ENCODE measurements at regions not wholly inside any gene's neighbourhood (a gene's known extent, or its start where the extent isn't known, plus 50 kb on each side); places are given as distances from the start of the nearest gene placed in this dataset.
"Not testable (repeated sequence)": the region's sequence is repeated elsewhere in the genome, so short reads cannot be mapped to it uniquely, and the experiment has no call there.

DNA sequence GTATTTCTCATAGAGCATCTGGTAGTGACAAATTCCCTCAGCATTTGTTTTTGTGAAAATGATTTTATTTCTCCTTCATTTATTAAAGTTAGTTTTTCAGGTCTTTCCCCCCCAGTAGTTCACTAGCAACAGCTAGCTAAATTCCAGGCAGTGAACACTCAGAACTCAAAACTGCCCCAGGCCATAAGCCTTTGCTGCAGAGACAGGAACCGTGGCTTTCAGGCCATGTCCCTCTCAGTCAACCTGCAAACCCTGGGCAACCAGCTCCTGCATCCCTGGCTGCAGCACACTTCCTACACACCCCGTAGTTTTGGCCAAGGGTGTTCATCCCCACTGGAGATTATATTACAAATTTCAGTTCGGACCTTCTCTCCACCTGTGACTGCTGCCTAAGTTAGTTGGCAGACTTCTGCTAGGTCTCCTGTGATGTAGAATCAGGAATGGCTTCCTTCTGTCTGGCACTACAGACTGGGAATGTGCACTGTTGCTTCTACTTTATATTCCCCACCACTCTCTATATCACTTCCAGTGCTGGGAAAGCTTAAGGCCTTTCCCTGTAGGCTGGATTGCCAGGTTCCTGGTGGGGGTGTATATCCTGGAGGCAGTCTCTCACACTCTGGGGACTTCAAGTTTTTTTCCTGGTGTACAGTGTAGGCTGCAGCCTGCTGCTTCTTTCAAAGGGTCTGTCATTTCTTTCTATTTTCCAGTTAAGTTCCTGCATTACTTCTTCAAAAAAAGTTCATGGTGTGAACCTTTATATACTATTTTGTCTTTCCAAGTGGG lies 924.4 kb upstream of the LRFN5 start:
- Histone ChIP-seq H3K4me2 (ENCODE audit: low read length) (no peak overlapping the region), H3K79me2 (replicated peaks; ENCODE audit: insufficient read depth, low read length) (no peaks in the 10 kb centered on the region), H3K9me3 (ENCODE audit: low read length) (no peaks in the 10 kb centered on the region), H3K27ac (ENCODE audit: low read length) (no peak overlapping the region), H2AFZ (ENCODE audit: low read depth, low read length) (no peak overlapping the region), H3K27me3 (ENCODE audit: insufficient read depth, low read depth, low read length) (no peaks in the 10 kb centered on the region), H3K4me3 (ENCODE audit: low read length) (no peak overlapping the region), H3K9ac (ENCODE audit: low read length) (no peak overlapping the region), H4K20me1 (ENCODE audit: insufficient read depth) (no peaks in the 10 kb centered on the region), H3K9me2 (ENCODE audit: insufficient read depth, low read length) (no peaks in the 10 kb centered on the region), H3K36me3 (ENCODE audit: insufficient read depth, low read length) (no peaks in the 10 kb centered on the region), H3F3A (ENCODE audit: insufficient read depth, low read length, poor library complexity, severe bottlenecking) (no peaks in the 10 kb centered on the region)
- TF ChIP-seq REST (IDR thresholded peaks at IDR 0.05; ENCODE audit: borderline replicate concordance), result no peak
- TF ChIP-seq TAF1 (IDR thresholded peaks at IDR 0.05; ENCODE audit: low read depth), result no peak
- no peak for TF ChIP-seq MXI1 (conservative IDR thresholded peaks at IDR 0.05; ENCODE audit: poor library complexity, severe bottlenecking)
- no peak for TF ChIP-seq RAD21 (conservative IDR thresholded peaks at IDR 0.05)
- no peak for TF ChIP-seq SMC3 (conservative IDR thresholded peaks at IDR 0.05; ENCODE audit: poor library complexity)

DNA sequence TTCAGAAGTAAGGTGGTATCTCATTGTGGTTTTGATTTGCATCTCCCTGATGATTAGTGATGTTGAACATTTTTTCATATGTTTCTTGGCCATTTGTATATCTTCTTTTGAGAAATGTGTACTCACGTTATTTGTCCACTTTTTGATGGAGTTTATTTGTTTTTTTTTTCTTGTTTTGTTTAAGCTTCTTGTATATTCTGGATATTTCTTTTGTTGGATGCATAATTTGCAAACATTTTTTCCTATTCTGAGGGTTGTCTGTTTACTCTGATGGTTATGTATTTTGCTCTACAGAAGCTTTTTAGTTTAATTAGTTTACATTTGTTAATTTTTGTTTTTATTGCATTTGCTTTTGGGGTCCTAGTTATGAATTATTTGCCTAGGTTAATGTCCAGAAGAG lies 927.4 kb upstream of the LRFN5 start:
- Histone ChIP-seq H4K20me1 (ENCODE audit: insufficient read depth) (no peaks in the 10 kb centered on the region), H2AFZ (ENCODE audit: low read depth, low read length) (no peak overlapping the region), H3K4me3 (ENCODE audit: low read length) (no peak overlapping the region), H3K27ac (ENCODE audit: low read length) (no peak overlapping the region), H3K9me2 (ENCODE audit: insufficient read depth, low read length) (no peaks in the 10 kb centered on the region), H3K27me3 (ENCODE audit: insufficient read depth, low read depth, low read length) (no peaks in the 10 kb centered on the region), H3F3A (ENCODE audit: insufficient read depth, low read length, poor library complexity, severe bottlenecking) (no peaks in the 10 kb centered on the region), H3K79me2 (replicated peaks; ENCODE audit: insufficient read depth, low read length) (no peaks in the 10 kb centered on the region), H3K4me2 (ENCODE audit: low read length) (no peak overlapping the region), H3K36me3 (ENCODE audit: insufficient read depth, low read length) (no peaks in the 10 kb centered on the region), H3K9me3 (ENCODE audit: low read length) (no peaks in the 10 kb centered on the region), H3K9ac (ENCODE audit: low read length) (no peak overlapping the region)
- no peak for TF ChIP-seq TAF1 (IDR thresholded peaks at IDR 0.05; ENCODE audit: low read depth)
- no peak for TF ChIP-seq EZH2 (IDR thresholded peaks at IDR 0.05; ENCODE audit: borderline replicate concordance, insufficient read depth, low read length, poor library complexity, severe bottlenecking)
- no peak for TF ChIP-seq RAD21 (conservative IDR thresholded peaks at IDR 0.05)
- TF ChIP-seq EP300 (conservative IDR thresholded peaks at IDR 0.05; ENCODE audit: poor library complexity, severe bottlenecking), result no peak
- TF ChIP-seq POLR2AphosphoS5 (IDR thresholded peaks at IDR 0.05), result no peak
- no peak for TF ChIP-seq REST (IDR thresholded peaks at IDR 0.05; ENCODE audit: borderline replicate concordance)
- TF ChIP-seq SMC3 (conservative IDR thresholded peaks at IDR 0.05; ENCODE audit: poor library complexity), result no peak
- TF ChIP-seq, protein P1, sequence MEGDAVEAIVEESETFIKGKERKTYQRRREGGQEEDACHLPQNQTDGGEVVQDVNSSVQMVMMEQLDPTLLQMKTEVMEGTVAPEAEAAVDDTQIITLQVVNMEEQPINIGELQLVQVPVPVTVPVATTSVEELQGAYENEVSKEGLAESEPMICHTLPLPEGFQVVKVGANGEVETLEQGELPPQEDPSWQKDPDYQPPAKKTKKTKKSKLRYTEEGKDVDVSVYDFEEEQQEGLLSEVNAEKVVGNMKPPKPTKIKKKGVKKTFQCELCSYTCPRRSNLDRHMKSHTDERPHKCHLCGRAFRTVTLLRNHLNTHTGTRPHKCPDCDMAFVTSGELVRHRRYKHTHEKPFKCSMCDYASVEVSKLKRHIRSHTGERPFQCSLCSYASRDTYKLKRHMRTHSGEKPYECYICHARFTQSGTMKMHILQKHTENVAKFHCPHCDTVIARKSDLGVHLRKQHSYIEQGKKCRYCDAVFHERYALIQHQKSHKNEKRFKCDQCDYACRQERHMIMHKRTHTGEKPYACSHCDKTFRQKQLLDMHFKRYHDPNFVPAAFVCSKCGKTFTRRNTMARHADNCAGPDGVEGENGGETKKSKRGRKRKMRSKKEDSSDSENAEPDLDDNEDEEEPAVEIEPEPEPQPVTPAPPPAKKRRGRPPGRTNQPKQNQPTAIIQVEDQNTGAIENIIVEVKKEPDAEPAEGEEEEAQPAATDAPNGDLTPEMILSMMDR (IDR thresholded peaks at IDR 0.05; ENCODE audit: poor library complexity, severe bottlenecking), result no peak
- no peak for TF ChIP-seq MXI1 (conservative IDR thresholded peaks at IDR 0.05; ENCODE audit: poor library complexity, severe bottlenecking)

GRCh38 chr14:40677206-40677605 lies 929.5 kb upstream of the LRFN5 start:
- H4K20me1 ChIP-seq (ENCODE audit: insufficient read depth); H3K9me2 ChIP-seq (ENCODE audit: insufficient read depth, low read length); H3K9me3 ChIP-seq (ENCODE audit: low read length); H2AFZ ChIP-seq (ENCODE audit: low read depth, low read length); H3F3A ChIP-seq (ENCODE audit: insufficient read depth, low read length, poor library complexity, severe bottlenecking); H3K4me3 ChIP-seq (ENCODE audit: low read length); H3K27me3 ChIP-seq (ENCODE audit: insufficient read depth, low read depth, low read length); H3K79me2 ChIP-seq (replicated peaks; ENCODE audit: insufficient read depth, low read length); H3K9ac ChIP-seq (ENCODE audit: low read length); H3K27ac ChIP-seq (ENCODE audit: low read length); H3K4me2 ChIP-seq (ENCODE audit: low read length); H3K36me3 ChIP-seq (ENCODE audit: insufficient read depth, low read length): not testable (repeated sequence)

All from neural cell (in vitro differentiated cells).